Left ventricle myocardium inferior (tissue), 1 donor: ENCODE measurements at regions not wholly inside any gene's neighbourhood (a gene's known extent, or its start where the extent isn't known, plus 50 kb on each side); places are given as distances from the start of the nearest gene placed in this dataset.

Source experiments
- DNase-seq: peaks from one replicate; pipeline ENCODE4 v3.0.0-alpha.2; 2020
- H3K27ac ChIP-seq: fragments of 200-600 bp; replicated peaks from 2 replicates; pipeline ENCODE4 v1.8.0; 2021
- H3K27me3 ChIP-seq: fragments of 200-600 bp; 2 replicates; pipeline ENCODE4 v1.8.0; 2021; ENCODE audit warnings: low read depth
- H3K36me3 ChIP-seq: fragments of 200-600 bp; 2 replicates; pipeline ENCODE4 v1.8.0; 2021
- H3K4me1 ChIP-seq: fragments of 200-600 bp; 2 replicates; pipeline ENCODE4 v1.8.0; 2021
- H3K4me3 ChIP-seq: fragments of 200-600 bp; 2 replicates; pipeline ENCODE4 v1.8.0; 2021; ENCODE audit warnings: mild to moderate bottlenecking, moderate library complexity
- H3K9me3 ChIP-seq: fragments of 200-600 bp; replicated peaks from 2 replicates; pipeline ENCODE4 v1.8.0; 2021
- intact Hi-C: fragments of 100-400 bp; cut with micrococcal nuclease; formaldehyde crosslinking; loops from one replicate; pipeline ENCODE4 v1.11.0; 2022
- TF ChIP-seq, protein P1 (sequence below): fragments of 200-600 bp; IDR thresholded peaks from 2 replicates; pipeline ENCODE4 v1.8.0; 2021; ENCODE audit warnings: antibody characterized with exemption, mild to moderate bottlenecking, borderline replicate concordance
- donor health status: DM: no; HTN: yes; CAD: no; lungs with severe emphysema.

- Histone ChIP-seq H3K27me3 (no peaks in the 10 kb centered on the region), H3K9me3 (no peaks in the 10 kb centered on the region), H3K27ac (peak overlapping the region; percentile 93), H3K4me3 (no peak overlapping the region), H3K36me3 (no peaks in the 10 kb centered on the region), H3K4me1 (peaks cover 78% of the 10 kb centered on the region)
- intact Hi-C loops: no loop called here
- TF ChIP-seq, protein P1, sequence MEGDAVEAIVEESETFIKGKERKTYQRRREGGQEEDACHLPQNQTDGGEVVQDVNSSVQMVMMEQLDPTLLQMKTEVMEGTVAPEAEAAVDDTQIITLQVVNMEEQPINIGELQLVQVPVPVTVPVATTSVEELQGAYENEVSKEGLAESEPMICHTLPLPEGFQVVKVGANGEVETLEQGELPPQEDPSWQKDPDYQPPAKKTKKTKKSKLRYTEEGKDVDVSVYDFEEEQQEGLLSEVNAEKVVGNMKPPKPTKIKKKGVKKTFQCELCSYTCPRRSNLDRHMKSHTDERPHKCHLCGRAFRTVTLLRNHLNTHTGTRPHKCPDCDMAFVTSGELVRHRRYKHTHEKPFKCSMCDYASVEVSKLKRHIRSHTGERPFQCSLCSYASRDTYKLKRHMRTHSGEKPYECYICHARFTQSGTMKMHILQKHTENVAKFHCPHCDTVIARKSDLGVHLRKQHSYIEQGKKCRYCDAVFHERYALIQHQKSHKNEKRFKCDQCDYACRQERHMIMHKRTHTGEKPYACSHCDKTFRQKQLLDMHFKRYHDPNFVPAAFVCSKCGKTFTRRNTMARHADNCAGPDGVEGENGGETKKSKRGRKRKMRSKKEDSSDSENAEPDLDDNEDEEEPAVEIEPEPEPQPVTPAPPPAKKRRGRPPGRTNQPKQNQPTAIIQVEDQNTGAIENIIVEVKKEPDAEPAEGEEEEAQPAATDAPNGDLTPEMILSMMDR: no peak
- DNase-seq: no peak
These were observed 111.5 kb upstream of the MEF2A start for GRCh38 chr15:99454107-99454809.

GRCh38 chr15:99454941-99455788 lies 110.6 kb upstream of the MEF2A start:
- intact Hi-C loops: no loop called here
- DNase-seq: peak; percentile 91
- no peaks in the 10 kb centered on the region for H3K27me3 ChIP-seq
- H3K9me3 ChIP-seq: no peaks in the 10 kb centered on the region
- peaks cover 70% of the 10 kb centered on the region for H3K4me1 ChIP-seq
- peak overlapping the region; percentile 93 for H3K27ac ChIP-seq
- no peaks in the 10 kb centered on the region for H3K36me3 ChIP-seq
- peak overlapping the region; percentile 29 for H3K4me3 ChIP-seq
- TF ChIP-seq, protein P1: peak; percentile 25

DNA sequence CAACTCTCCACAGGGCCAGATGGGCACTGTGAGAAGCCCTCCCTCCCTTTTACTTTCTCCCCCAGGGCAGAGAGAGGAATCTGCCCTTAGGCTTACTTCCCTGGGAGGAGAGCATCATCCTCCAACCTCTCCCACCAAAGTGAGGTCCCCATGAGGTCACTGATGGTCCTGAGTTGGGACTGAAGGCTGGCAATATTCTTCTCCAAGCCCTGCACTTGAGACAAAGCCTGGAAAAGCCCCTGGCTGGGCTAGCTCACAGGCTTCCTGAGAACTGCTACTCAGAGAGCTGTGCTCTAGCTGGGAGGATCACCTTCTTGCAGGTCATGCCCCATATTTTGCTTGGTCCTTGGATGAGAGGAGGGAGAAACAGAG lies 110.0 kb upstream of the MEF2A start:
- Histone ChIP-seq H3K27ac (peak overlapping the region; percentile 93), H3K4me3 (no peak overlapping the region), H3K27me3 (no peaks in the 10 kb centered on the region), H3K4me1 (peaks cover 64% of the 10 kb centered on the region), H3K36me3 (no peaks in the 10 kb centered on the region), H3K9me3 (no peaks in the 10 kb centered on the region)
- no peak for DNase-seq
- TF ChIP-seq, protein P1: no peak
- intact Hi-C loops: no loop called here

DNA sequence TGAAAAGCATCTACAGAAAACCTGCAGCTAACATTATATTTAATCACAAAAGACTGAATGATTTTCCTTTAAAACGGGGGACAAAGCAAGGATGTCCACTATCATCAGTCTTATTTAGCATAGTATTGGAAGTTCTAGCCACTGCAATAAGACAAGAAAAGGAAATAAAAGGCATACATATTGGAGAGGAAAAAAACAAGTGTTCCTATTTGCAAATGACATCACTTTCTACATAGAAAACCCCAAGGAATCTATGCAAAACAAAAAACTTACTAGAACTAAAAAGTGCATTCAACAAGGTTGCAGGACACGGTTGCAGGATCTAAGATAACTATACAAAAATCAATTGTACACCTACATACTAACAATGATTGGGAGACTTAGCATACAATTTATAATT lies 101.6 kb upstream of the MEF2A start:
- intact Hi-C loops: no loop called here

GRCh38 chr15:99466701-99467337 lies 99.0 kb upstream of the MEF2A start:
- Histone ChIP-seq H3K27ac (no peak overlapping the region), H3K27me3 (no peaks in the 10 kb centered on the region), H3K4me1 (no peaks in the 10 kb centered on the region), H3K9me3 (peaks cover 42% of the 10 kb centered on the region), H3K4me3 (no peak overlapping the region), H3K36me3 (no peaks in the 10 kb centered on the region)
- intact Hi-C loops: no loop called here
- TF ChIP-seq, protein P1: no peak
- DNase-seq: no peak

More for the DNA sequence above, 101.6 kb upstream of the MEF2A start:
- Histone ChIP-seq H3K36me3 (no peaks in the 10 kb centered on the region), H3K4me1 (no peaks in the 10 kb centered on the region), H3K27me3 (no peaks in the 10 kb centered on the region), H3K27ac (no peak overlapping the region), H3K9me3 (peaks cover 42% of the 10 kb centered on the region), H3K4me3 (no peak overlapping the region)
- TF ChIP-seq, protein P1: no peak
- no peak for DNase-seq
